ENCODE measurements at regions not wholly inside any gene's neighbourhood (a gene's known extent, or its start where the extent isn't known, plus 50 kb on each side); places are given as distances from the start of the nearest gene placed in this dataset.

DNA sequence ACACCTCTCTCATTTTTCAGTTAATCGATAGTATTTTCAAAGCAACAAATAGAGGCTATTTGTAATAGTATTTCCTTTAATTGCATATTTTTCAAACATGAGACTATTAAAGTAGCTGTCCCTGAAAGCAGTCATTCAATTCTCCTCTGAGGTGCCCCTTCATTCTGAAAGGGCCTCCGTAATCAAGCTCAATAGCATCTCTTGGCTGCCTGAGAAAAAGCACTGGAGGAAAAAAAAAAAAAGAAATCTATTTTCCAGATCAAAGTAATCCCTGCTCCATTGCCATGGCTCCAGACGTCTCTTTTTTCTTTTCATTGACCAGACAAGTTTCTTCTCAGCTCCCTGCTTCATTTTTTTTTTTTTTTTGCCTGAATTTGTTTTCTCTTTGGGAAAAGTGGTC, 154.5 kb upstream of the BLID start:
- TF ChIP-seq PATZ1 (CRISPR knock-in tag; IDR thresholded peaks at IDR 0.05; ENCODE audit: borderline replicate concordance) (no peak), ZFP30 (CRISPR knock-in tag; IDR thresholded peaks at IDR 0.05) (no peak), ARNTL (CRISPR knock-in tag; IDR thresholded peaks at IDR 0.05; ENCODE audit: borderline replicate concordance, low read depth) (no peak), SNAI2 (CRISPR knock-in tag; IDR thresholded peaks at IDR 0.05) (no peak), BACH2 (CRISPR knock-in tag; IDR thresholded peaks at IDR 0.05; ENCODE audit: borderline replicate concordance) (no peak), ZFP3 (CRISPR knock-in tag; IDR thresholded peaks at IDR 0.05) (no peak)

DNA sequence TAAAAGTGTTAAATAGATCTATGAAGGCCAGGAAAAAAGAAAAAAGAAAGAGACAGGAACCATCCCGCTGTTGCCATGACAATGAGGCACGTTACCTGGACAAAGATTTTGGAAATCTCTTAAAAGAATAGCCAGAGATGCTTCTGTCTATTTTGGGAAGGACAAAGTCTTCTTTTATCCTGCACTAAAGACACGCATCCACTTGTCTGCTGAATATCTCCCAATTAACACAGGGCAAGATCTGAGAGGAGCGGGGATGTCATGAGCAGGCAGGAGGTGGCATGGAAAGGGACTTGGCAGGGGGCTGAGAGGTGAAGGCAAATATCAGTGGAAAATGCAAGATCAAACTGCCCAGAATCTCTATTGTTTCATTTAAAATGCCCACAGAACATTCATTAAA, 153.8 kb upstream of the BLID start:
- ATAC-seq, result no peak
- TF ChIP-seq TOX (CRISPR knock-in tag; IDR thresholded peaks at IDR 0.05; ENCODE audit: borderline replicate concordance), result no peak
- no peak for TF ChIP-seq ZNF8 (CRISPR knock-in tag; IDR thresholded peaks at IDR 0.05)
- TF ChIP-seq RARB (CRISPR knock-in tag; IDR thresholded peaks at IDR 0.05), result no peak

More for the DNA sequence above, 154.5 kb upstream of the BLID start:
- ATAC-seq, result no peak

- TF ChIP-seq ZC3H10 (CRISPR knock-in tag; IDR thresholded peaks at IDR 0.05), result no peak
- no peak for TF ChIP-seq ZNF8 (CRISPR knock-in tag; IDR thresholded peaks at IDR 0.05)
- TF ChIP-seq, protein P1, sequence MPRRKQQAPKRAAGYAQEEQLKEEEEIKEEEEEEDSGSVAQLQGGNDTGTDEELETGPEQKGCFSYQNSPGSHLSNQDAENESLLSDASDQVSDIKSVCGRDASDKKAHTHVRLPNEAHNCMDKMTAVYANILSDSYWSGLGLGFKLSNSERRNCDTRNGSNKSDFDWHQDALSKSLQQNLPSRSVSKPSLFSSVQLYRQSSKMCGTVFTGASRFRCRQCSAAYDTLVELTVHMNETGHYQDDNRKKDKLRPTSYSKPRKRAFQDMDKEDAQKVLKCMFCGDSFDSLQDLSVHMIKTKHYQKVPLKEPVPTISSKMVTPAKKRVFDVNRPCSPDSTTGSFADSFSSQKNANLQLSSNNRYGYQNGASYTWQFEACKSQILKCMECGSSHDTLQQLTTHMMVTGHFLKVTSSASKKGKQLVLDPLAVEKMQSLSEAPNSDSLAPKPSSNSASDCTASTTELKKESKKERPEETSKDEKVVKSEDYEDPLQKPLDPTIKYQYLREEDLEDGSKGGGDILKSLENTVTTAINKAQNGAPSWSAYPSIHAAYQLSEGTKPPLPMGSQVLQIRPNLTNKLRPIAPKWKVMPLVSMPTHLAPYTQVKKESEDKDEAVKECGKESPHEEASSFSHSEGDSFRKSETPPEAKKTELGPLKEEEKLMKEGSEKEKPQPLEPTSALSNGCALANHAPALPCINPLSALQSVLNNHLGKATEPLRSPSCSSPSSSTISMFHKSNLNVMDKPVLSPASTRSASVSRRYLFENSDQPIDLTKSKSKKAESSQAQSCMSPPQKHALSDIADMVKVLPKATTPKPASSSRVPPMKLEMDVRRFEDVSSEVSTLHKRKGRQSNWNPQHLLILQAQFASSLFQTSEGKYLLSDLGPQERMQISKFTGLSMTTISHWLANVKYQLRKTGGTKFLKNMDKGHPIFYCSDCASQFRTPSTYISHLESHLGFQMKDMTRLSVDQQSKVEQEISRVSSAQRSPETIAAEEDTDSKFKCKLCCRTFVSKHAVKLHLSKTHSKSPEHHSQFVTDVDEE (CRISPR knock-in tag; IDR thresholded peaks at IDR 0.05), result no peak
- no peak for TF ChIP-seq GLIS3 (CRISPR knock-in tag; IDR thresholded peaks at IDR 0.05)
- TF ChIP-seq OSR1 (CRISPR knock-in tag; IDR thresholded peaks at IDR 0.05), result no peak
- no peak for TF ChIP-seq ZFP3 (CRISPR knock-in tag; IDR thresholded peaks at IDR 0.05)
- no peak for TF ChIP-seq ESRRG (CRISPR knock-in tag; IDR thresholded peaks at IDR 0.05)
- no peak for TF ChIP-seq CSDC2 (CRISPR knock-in tag; IDR thresholded peaks at IDR 0.05)
- no peak for TF ChIP-seq BACH2 (CRISPR knock-in tag; IDR thresholded peaks at IDR 0.05; ENCODE audit: borderline replicate concordance)
- no peak for TF ChIP-seq PPARA (CRISPR knock-in tag; IDR thresholded peaks at IDR 0.05; ENCODE audit: borderline replicate concordance)
- TF ChIP-seq ZFP30 (CRISPR knock-in tag; IDR thresholded peaks at IDR 0.05), result no peak
- TF ChIP-seq, protein P2, sequence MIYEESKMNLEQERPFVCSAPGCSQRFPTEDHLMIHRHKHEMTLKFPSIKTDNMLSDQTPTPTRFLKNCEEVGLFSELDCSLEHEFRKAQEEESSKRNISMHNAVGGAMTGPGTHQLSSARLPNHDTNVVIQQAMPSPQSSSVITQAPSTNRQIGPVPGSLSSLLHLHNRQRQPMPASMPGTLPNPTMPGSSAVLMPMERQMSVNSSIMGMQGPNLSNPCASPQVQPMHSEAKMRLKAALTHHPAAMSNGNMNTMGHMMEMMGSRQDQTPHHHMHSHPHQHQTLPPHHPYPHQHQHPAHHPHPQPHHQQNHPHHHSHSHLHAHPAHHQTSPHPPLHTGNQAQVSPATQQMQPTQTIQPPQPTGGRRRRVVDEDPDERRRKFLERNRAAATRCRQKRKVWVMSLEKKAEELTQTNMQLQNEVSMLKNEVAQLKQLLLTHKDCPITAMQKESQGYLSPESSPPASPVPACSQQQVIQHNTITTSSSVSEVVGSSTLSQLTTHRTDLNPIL (CRISPR knock-in tag; IDR thresholded peaks at IDR 0.05; ENCODE audit: low read depth), result no peak
- TF ChIP-seq TOX (CRISPR knock-in tag; IDR thresholded peaks at IDR 0.05; ENCODE audit: borderline replicate concordance), result no peak
- no peak for TF ChIP-seq SNAI2 (CRISPR knock-in tag; IDR thresholded peaks at IDR 0.05)
- no peak for ATAC-seq
Observed at GRCh38 chr11:122268601-122269130, 152.7 kb upstream of the BLID start.

DNA sequence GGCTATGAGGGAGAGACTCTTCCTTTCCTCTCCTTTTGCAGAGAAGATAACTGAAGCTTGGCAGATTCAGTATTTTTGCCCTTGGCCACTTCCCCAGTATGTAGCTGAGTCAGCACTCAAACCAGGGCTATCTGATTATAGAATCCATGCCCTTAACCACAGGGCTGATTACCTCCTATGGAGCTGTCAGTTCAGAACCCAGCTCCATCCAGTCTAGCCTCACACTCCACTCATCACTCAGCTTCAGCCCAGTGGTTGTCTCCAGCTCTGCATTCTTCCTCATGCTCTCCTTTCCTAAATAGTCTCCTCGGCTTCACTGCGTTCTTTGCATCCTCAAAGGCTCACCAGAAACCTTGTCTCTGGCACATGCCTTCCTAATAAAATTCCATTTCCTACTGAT, 151.6 kb upstream of the BLID start:
- TF ChIP-seq BACH2 (CRISPR knock-in tag; IDR thresholded peaks at IDR 0.05; ENCODE audit: borderline replicate concordance) (no peak), ZNF565 (CRISPR knock-in tag; conservative IDR thresholded peaks at IDR 0.05; ENCODE audit: low read depth) (no peak), PPARA (CRISPR knock-in tag; IDR thresholded peaks at IDR 0.05; ENCODE audit: borderline replicate concordance) (no peak), CSDC2 (CRISPR knock-in tag; IDR thresholded peaks at IDR 0.05) (0 out of 2 replicates have a peak, but pooled peaks have one; percentile 12), ZFP3 (CRISPR knock-in tag; IDR thresholded peaks at IDR 0.05) (0 out of 2 replicates have a peak, but pooled peaks have one; percentile 29), ISL1 (CRISPR knock-in tag; IDR thresholded peaks at IDR 0.05) (peak; percentile 49), ARNTL (CRISPR knock-in tag; IDR thresholded peaks at IDR 0.05; ENCODE audit: borderline replicate concordance, low read depth) (no peak), GLIS3 (CRISPR knock-in tag; IDR thresholded peaks at IDR 0.05) (no peak), TCF4 (CRISPR knock-in tag; IDR thresholded peaks at IDR 0.05; ENCODE audit: borderline replicate concordance) (no peak), ESRRG (CRISPR knock-in tag; IDR thresholded peaks at IDR 0.05) (no peak), PATZ1 (CRISPR knock-in tag; IDR thresholded peaks at IDR 0.05; ENCODE audit: borderline replicate concordance) (no peak), POU6F1 (CRISPR knock-in tag; IDR thresholded peaks at IDR 0.05; ENCODE audit: borderline replicate concordance, low read depth) (no peak)
- TF ChIP-seq, protein P1 (CRISPR knock-in tag; IDR thresholded peaks at IDR 0.05), result no peak
- ATAC-seq, result peak; percentile 98

All from SK-N-SH treated with all-trans-retinoic acid at 6 μM for 48 hours (cell line).